Liver (tissue), 8 donors: ENCODE measurements at regions not wholly inside any gene's neighbourhood (a gene's known extent, or its start where the extent isn't known, plus 50 kb on each side); places are given as distances from the start of the nearest gene placed in this dataset.

Experiments used
- DNase-seq: peaks from one replicate; pipeline ENCODE4 v3.0.0-alpha.2; 2017; ENCODE audit warnings: low spot score
- H3K27ac ChIP-seq, 2 donors: one replicate each; pipeline ENCODE4 v1.7.0; 2013; ENCODE audit warnings: inconsistent platforms in 2 of 2, low read length in 2 of 2, control low read depth in 1 of 2, low read depth in 1 of 2, mild to moderate bottlenecking in 1 of 2
- H3K27me3 ChIP-seq, 4 donors: one replicate each; pipeline versions ENCODE4 v1.6.1 to v1.7.0; 2013; ENCODE audit warnings: low read length in 3 of 4, inconsistent platforms in 1 of 4, mild to moderate bottlenecking in 1 of 4, moderate library complexity in 1 of 4; ENCODE audit not compliant: control insufficient read depth in 4 of 4, insufficient read depth in 4 of 4
- H3K36me3 ChIP-seq, 4 donors: one replicate each; pipeline versions ENCODE4 v1.6.1 to v1.7.0; 2013; ENCODE audit warnings: low read length in 3 of 4, mild to moderate bottlenecking in 3 of 4, low read depth in 1 of 4, moderate library complexity in 1 of 4; ENCODE audit not compliant: control insufficient read depth in 4 of 4, insufficient read depth in 3 of 4
- H3K4me1 ChIP-seq, 4 donors: one replicate each; pipeline versions ENCODE4 v1.6.1 to v1.7.0; 2013; ENCODE audit warnings: low read length in 3 of 4, mild to moderate bottlenecking in 3 of 4, moderate library complexity in 1 of 4; ENCODE audit not compliant: control insufficient read depth in 4 of 4, insufficient read depth in 4 of 4
- H3K4me3 ChIP-seq, 3 donors: one replicate each; pipeline versions ENCODE4 v1.6.1 to v1.7.0; 2013; ENCODE audit warnings: low read length in 3 of 3, control low read depth in 1 of 3, low read depth in 1 of 3, mild to moderate bottlenecking in 1 of 3
- H3K9ac ChIP-seq, 2 donors: one replicate each; pipeline ENCODE4 v1.7.0; 2013; ENCODE audit warnings: low read length in 2 of 2, mild to moderate bottlenecking in 2 of 2, moderate library complexity in 2 of 2, control low read depth in 1 of 2, low read depth in 1 of 2
- H3K9me3 ChIP-seq, 4 donors: one replicate each; pipeline versions ENCODE4 v1.6.1 to v1.7.0; 2013; ENCODE audit warnings: low read length in 3 of 4; ENCODE audit not compliant: control insufficient read depth in 4 of 4
- ATF3 ChIP-seq: IDR thresholded peaks from 2 replicates; pipeline ENCODE4 v1.6.1; 2016; ENCODE audit warnings: antibody characterized with exemption
- CTCF ChIP-seq: fragments of 150-350 bp; IDR thresholded peaks from 2 replicates; pipeline ENCODE4 v1.5.1; 2017; ENCODE audit warnings: improper control_type of control experiment, low read depth, low read length; ENCODE audit not compliant: missing input control
- EGR1 ChIP-seq, 2 donors: IDR thresholded peaks; 2 replicates each; pipeline ENCODE4 v1.6.1; 2016 to 2018; ENCODE audit warnings: antibody characterized with exemption in 2 of 2, low read depth in 2 of 2
- FOXA1 ChIP-seq: IDR thresholded peaks from 2 replicates; pipeline ENCODE4 v1.6.1; 2016; ENCODE audit warnings: antibody characterized with exemption
- FOXA2 ChIP-seq: IDR thresholded peaks from 2 replicates; pipeline ENCODE4 v1.6.1; 2016; ENCODE audit warnings: antibody characterized with exemption
- GABPA ChIP-seq, 2 donors: IDR thresholded peaks in 1 of 2; conservative IDR thresholded peaks in 1 of 2; 2 replicates each; pipeline ENCODE4 v1.6.1; 2016; ENCODE audit warnings: antibody characterized with exemption in 2 of 2, mild to moderate bottlenecking in 1 of 2, moderate library complexity in 1 of 2
- HNF4A ChIP-seq, 2 donors: conservative IDR thresholded peaks; 2 replicates each; pipeline ENCODE4 v1.6.1; 2016; ENCODE audit warnings: antibody characterized with exemption in 2 of 2, mild to moderate bottlenecking in 2 of 2
- HNF4G ChIP-seq: IDR thresholded peaks from 2 replicates; pipeline ENCODE4 v1.6.1; 2016; ENCODE audit warnings: antibody characterized with exemption
- JUND ChIP-seq, 2 donors: IDR thresholded peaks; 2 replicates each; pipeline ENCODE4 v1.6.1; 2016; ENCODE audit warnings: antibody characterized with exemption in 2 of 2
- MAX ChIP-seq: IDR thresholded peaks from 2 replicates; pipeline ENCODE4 v1.6.1; 2016; ENCODE audit warnings: antibody characterized with exemption
- NR2F2 ChIP-seq: IDR thresholded peaks from 2 replicates; pipeline ENCODE4 v1.6.1; 2016; ENCODE audit warnings: antibody characterized with exemption
- RAD21 ChIP-seq, 2 donors: IDR thresholded peaks; 2 replicates each; pipeline ENCODE4 v1.6.1; 2016; ENCODE audit warnings: antibody characterized with exemption in 2 of 2, mild to moderate bottlenecking in 2 of 2
- REST ChIP-seq: IDR thresholded peaks from 2 replicates; pipeline ENCODE4 v1.6.1; 2016; ENCODE audit warnings: antibody characterized with exemption, mild to moderate bottlenecking
- RXRA ChIP-seq, 2 donors: IDR thresholded peaks; 2 replicates each; pipeline ENCODE4 v1.6.1; 2017 to 2018; ENCODE audit warnings: antibody characterized with exemption in 2 of 2, mild to moderate bottlenecking in 1 of 2
- SP1 ChIP-seq: IDR thresholded peaks from 2 replicates; pipeline ENCODE4 v1.6.1; 2018; ENCODE audit warnings: antibody characterized with exemption, mild to moderate bottlenecking
- TAF1 ChIP-seq: conservative IDR thresholded peaks from 2 replicates; pipeline ENCODE4 v1.6.1; 2016; ENCODE audit warnings: antibody characterized with exemption, mild to moderate bottlenecking
- YY1 ChIP-seq: IDR thresholded peaks from 2 replicates; pipeline ENCODE4 v1.6.1; 2016; ENCODE audit warnings: antibody characterized with exemption, mild to moderate bottlenecking
- ZBTB33 ChIP-seq: IDR thresholded peaks from 2 replicates; pipeline ENCODE4 v1.6.1; 2016; ENCODE audit warnings: antibody characterized with exemption
- WGBS: extraction: QIAGEN DNeasy Blood & Tissue Kit; methylation state at CpG from one replicate; pipeline ENCODE4 v1.1.7; 2013; 5-methylcytosine and 5-hydroxymethylcytosine counted together
- donor health status: healthy.
- donor health status: healthy.
- donor health status: healthy.
- donor health status: healthy.
- donor health status: healthy.

- no peak for DNase-seq
- Histone ChIP-seq H3K36me3 (no peaks in the 10 kb centered on the region), H3K9me3 (peaks cover 0 to 8% (median 2%) of the 10 kb centered on the region in 4 donors), H3K4me1 (no peaks in the 10 kb centered on the region), H3K27ac (no peak overlapping the region), H3K27me3 (peaks cover 0 to 3% (median 0%) of the 10 kb centered on the region in 4 donors), H3K9ac (no peak overlapping the region), H3K4me3 (no peak overlapping the region)
- WGBS: 69% methylated on average over 1 of the region's 1 CpG
- TF ChIP-seq HNF4A (conservative IDR thresholded peaks at IDR 0.05) (no peak), YY1 (no peak), GABPA (IDR thresholded peaks at IDR 0.05 in 1 of 2, conservative IDR thresholded peaks at IDR 0.05 in 1 of 2) (no peak), FOXA2 (no peak), REST (no peak), HNF4G (no peak), TAF1 (no peak), SP1 (no peak), RXRA (IDR thresholded peaks at IDR 0.05) (no peak), JUND (IDR thresholded peaks at IDR 0.05) (no peak), NR2F2 (no peak), FOXA1 (no peak), RAD21 (IDR thresholded peaks at IDR 0.05) (no peak), ZBTB33 (no peak), MAX (no peak), EGR1 (IDR thresholded peaks at IDR 0.05; ENCODE audit: low read depth in 2 of 2) (no peak), ATF3 (no peak)
These were observed 656.0 kb upstream of the ID4 start for GRCh38 chr6:19181211-19181610.

GRCh38 chr6:19193624-19194023 is 643.5 kb upstream of the ID4 start:
- Histone ChIP-seq H3K9ac (no peak overlapping the region), H3K27ac (no peak overlapping the region), H3K4me3 (no peak overlapping the region), H3K36me3 (no peaks in the 10 kb centered on the region), H3K9me3 (no peaks in the 10 kb centered on the region), H3K4me1 (no peaks in the 10 kb centered on the region), H3K27me3 (no peaks in the 10 kb centered on the region)
- no peak for TF ChIP-seq CTCF
- TF ChIP-seq JUND (IDR thresholded peaks at IDR 0.05): no peak
- no peak for TF ChIP-seq YY1
- TF ChIP-seq FOXA1: no peak
- no peak for TF ChIP-seq EGR1 (IDR thresholded peaks at IDR 0.05; ENCODE audit: low read depth in 2 of 2)
- no peak for TF ChIP-seq REST
- no peak for TF ChIP-seq FOXA2
- no peak for TF ChIP-seq MAX
- 34% methylated on average over 2 of the region's 2 CpGs for WGBS
- no peak for DNase-seq
